K562 (cell line): ENCODE measurements at regions not wholly inside any gene's neighbourhood (a gene's known extent, or its start where the extent isn't known, plus 50 kb on each side); places are given as distances from the start of the nearest gene placed in this dataset.

Source experiments
- ATAC-seq: fragments of 200-7000 bp; cut with Tn5 transposase; 3 replicates; pipeline ENCODE4 v1.9.1; 2020; ENCODE audit warnings: moderate library complexity
- BruUV-seq: library from RNA; stranded (reverse); fragments of 400-500 nt; replicated peaks from 2 replicates; lab custom pipeline; 2021; lab: Mats Ljungman, UMichigan
- CTCF ChIA-PET: fragments of 300-600 bp; formaldehyde crosslinking; extraction: SDS; loops from one replicate; lab custom pipeline; 2021; ENCODE audit warnings: low intra/inter-chr PET ratio; lab: Yijun Ruan, JAX
- POLR2A ChIA-PET: fragments of 300-600, 350-650 bp; sonication (Branson Sonifier 250); formaldehyde crosslinking; extraction: SDS; loops from one replicate; lab custom pipeline; 2021; ENCODE audit warnings: antibody characterized with exemption, inconsistent platforms; lab: Yijun Ruan, JAX
- DNase-seq, 4 experiments: peaks; one replicate each; pipeline versions ENCODE4 v3.0.0 to v3.0.0-alpha.2; 2011 to 2018; ENCODE audit warnings: low spot score in 3 of 4, mixed read lengths in 3 of 4; ENCODE audit errors: extremely low read depth in 1 of 4
- FAIRE-seq: peaks from 2 replicates; lab custom pipeline; 2011; peaks lifted over from hg19 to GRCh38; lab: Jason Lieb, UNC
- H2AFZ ChIP-seq: 2 replicates; pipeline ENCODE4 v1.6.0; 2011; ENCODE audit warnings: low read depth, low read length, control low read depth, inconsistent platforms
- H3K27ac ChIP-seq: fragments of 200-600 bp; 3 replicates; pipeline ENCODE4 v1.8.0; 2011; ENCODE audit warnings: low read depth, mild to moderate bottlenecking, control low read depth, inconsistent platforms, low read length, moderate library complexity, mixed read lengths; ENCODE audit errors: extremely low read depth
- H3K27me3 ChIP-seq, 2 experiments: fragments of 300-600 bp in 1 of 2; 2 replicates in 1 of 2; 3 replicates in 1 of 2; pipeline versions ENCODE4 v1.6.0 to v1.8.0; 2011; ENCODE audit warnings: inconsistent platforms in 2 of 2, low read length in 2 of 2, mild to moderate bottlenecking in 1 of 2, mixed read lengths in 1 of 2, moderate library complexity in 1 of 2; ENCODE audit not compliant: control insufficient read depth in 2 of 2, insufficient read depth in 2 of 2
- H3K36me3 ChIP-seq: fragments of 300-600 bp; 3 replicates; pipeline ENCODE4 v1.8.0; 2011; ENCODE audit warnings: mild to moderate bottlenecking, low read length, inconsistent platforms; ENCODE audit not compliant: control insufficient read depth, insufficient read depth
- H3K4me1 ChIP-seq, 2 experiments: fragments of 200-600 bp in 1 of 2; replicated peaks in 1 of 2; 2 replicates in 1 of 2; 3 replicates in 1 of 2; pipeline versions ENCODE4 v1.5.1 to v1.8.0; 2011; ENCODE audit warnings: inconsistent platforms in 2 of 2, low read length in 2 of 2, mild to moderate bottlenecking in 1 of 2, mixed read lengths in 1 of 2, moderate library complexity in 1 of 2; ENCODE audit not compliant: control insufficient read depth in 2 of 2, insufficient read depth in 2 of 2
- H3K4me2 ChIP-seq: 2 replicates; pipeline ENCODE4 v1.6.1; 2011; ENCODE audit warnings: low read length, control low read depth, inconsistent platforms, mixed read lengths; ENCODE audit not compliant: insufficient read depth
- H3K4me3 ChIP-seq: fragments of 200-600 bp; sonication (generic), shearing (Covaris generic); 2 replicates; pipeline ENCODE4 v1.5.1; 2016; ENCODE audit warnings: control low read depth, inconsistent platforms
- H3K79me2 ChIP-seq: fragments of 200-600 bp; 3 replicates; pipeline ENCODE4 v1.8.0; 2011; ENCODE audit warnings: low read length, inconsistent platforms; ENCODE audit not compliant: control insufficient read depth, insufficient read depth
- H3K9ac ChIP-seq, 2 experiments: 2 replicates each; pipeline versions ENCODE4 v1.6.0 to v1.6.1; 2011; ENCODE audit warnings: low read depth in 2 of 2, low read length in 2 of 2, control low read depth in 1 of 2, inconsistent platforms in 1 of 2, mild to moderate bottlenecking in 1 of 2, mixed read lengths in 1 of 2; ENCODE audit not compliant: insufficient read depth in 1 of 2
- H3K9me1 ChIP-seq: one replicate; pipeline ENCODE4 v1.6.0; 2011; ENCODE audit warnings: inconsistent platforms, mild to moderate bottlenecking, low read length, moderate library complexity; ENCODE audit not compliant: control insufficient read depth, insufficient read depth
- H3K9me3 ChIP-seq: replicated peaks from 2 replicates; pipeline ENCODE4 v1.5.1; 2011; ENCODE audit warnings: low read depth, low read length, inconsistent platforms; ENCODE audit not compliant: control insufficient read depth, insufficient read depth
- H4K20me1 ChIP-seq: replicated peaks from 2 replicates; pipeline ENCODE4 v1.6.1; 2011; ENCODE audit warnings: low read length, inconsistent platforms, mixed read lengths; ENCODE audit not compliant: control insufficient read depth, insufficient read depth
- BCL6 ChIP-seq: fragments of 250-450 bp; sonication (Bioruptor Pico); IDR thresholded peaks from 2 replicates; pipeline ENCODE4 v1.4.0; 2020
- BRF1 ChIP-seq: IDR thresholded peaks from 3 replicates; pipeline ENCODE4 v1.6.1; 2011; ENCODE audit warnings: borderline replicate concordance, mild to moderate bottlenecking; ENCODE audit not compliant: insufficient read length; ENCODE audit errors: extremely low read depth
- ELF4 ChIP-seq: fragments of 450-650 bp; formaldehyde crosslinking; IDR thresholded peaks from 2 replicates; pipeline ENCODE4 v1.4.0; 2022; ENCODE audit warnings: missing genetic modification characterization
- ETV5 ChIP-seq: sonication (generic); formaldehyde crosslinking; IDR thresholded peaks from 2 replicates; pipeline ENCODE4 v1.4.0; 2020; ENCODE audit warnings: low read depth, mild to moderate bottlenecking, missing genetic modification reagents
- KHSRP ChIP-seq: fragments of 450-650 bp; IDR thresholded peaks from 2 replicates; pipeline ENCODE4 v1.6.1; 2017
- MBD2 ChIP-seq: sonication (generic); IDR thresholded peaks from 2 replicates; pipeline ENCODE4 v1.6.1; 2016; ENCODE audit warnings: low read depth, borderline replicate concordance
- MTA2 ChIP-seq: fragments of 450-650 bp; IDR thresholded peaks from 2 replicates; pipeline ENCODE4 v1.6.1; 2016; ENCODE audit warnings: low read depth
- MTF1 ChIP-seq: fragments of 250-450 bp; sonication (Bioruptor Pico); IDR thresholded peaks from 2 replicates; pipeline ENCODE4 v1.9.0; 2021; ENCODE audit warnings: moderate library complexity, mild to moderate bottlenecking, inconsistent platforms, borderline replicate concordance
- NR2C1 ChIP-seq, 2 experiments: fragments of 450-650 bp; IDR thresholded peaks; 2 replicates each; pipeline ENCODE4 v1.6.1; 2017; ENCODE audit warnings: mild to moderate bottlenecking in 2 of 2, antibody characterized with exemption in 1 of 2, inconsistent platforms in 1 of 2, missing compliant biosample characterization in 1 of 2, missing genetic modification characterization in 1 of 2
- NUFIP1 ChIP-seq: fragments of 450-650 bp; IDR thresholded peaks from 2 replicates; pipeline ENCODE4 v1.6.1; 2018; ENCODE audit not compliant: partially characterized antibody
- SLC30A9 ChIP-seq: fragments of 250-450 bp; sonication (Bioruptor Pico); IDR thresholded peaks from 2 replicates; pipeline ENCODE4 v1.8.0; 2022; ENCODE audit warnings: mild to moderate bottlenecking, moderate library complexity
- SPI1 ChIP-seq: IDR thresholded peaks from 2 replicates; pipeline ENCODE4 v1.6.1; 2011; ENCODE audit warnings: low read depth, low read length, control low read depth, borderline replicate concordance
- SREBF2 ChIP-seq: sonication (generic); formaldehyde crosslinking; IDR thresholded peaks from 2 replicates; pipeline ENCODE4 v1.4.0; 2020; ENCODE audit warnings: mild to moderate bottlenecking, missing genetic modification reagents
- SUPT5H ChIP-seq: fragments of 450-650 bp; IDR thresholded peaks from 2 replicates; pipeline ENCODE4 v1.6.1; 2016
- TAL1 ChIP-seq: fragments of 450-650 bp; IDR thresholded peaks from 2 replicates; pipeline ENCODE4 v1.6.1; 2016; ENCODE audit warnings: mild to moderate bottlenecking
- TCF3 ChIP-seq: sonication (generic); formaldehyde crosslinking; IDR thresholded peaks from 2 replicates; pipeline ENCODE4 v1.4.0; 2020; ENCODE audit warnings: mild to moderate bottlenecking, missing genetic modification reagents
- TCF7L2 ChIP-seq: fragments of 150-350 bp; IDR thresholded peaks from 2 replicates; pipeline ENCODE4 v1.6.1; 2016; ENCODE audit warnings: low read depth, mild to moderate bottlenecking, low read length, moderate library complexity
- WGBS: fragments of 100-300 bp; shearing (Covaris generic); methylation state at CpG from one replicate; pipeline ENCODE4 v1.1.6; 2016; ENCODE audit warnings: low coverage, mixed read lengths; ENCODE audit not compliant: insufficient coverage; ENCODE audit errors: missing lambda C conversion rate; 5-methylcytosine and 5-hydroxymethylcytosine counted together
- in situ Hi-C: fragments of 300-500 bp; cut with MboI; formaldehyde crosslinking; loops from 4 replicates; pipeline ENCODE4 v1.15.0; 2018; ENCODE audit warnings: inconsistent platforms, mixed read lengths
- intact Hi-C: fragments of 100-400 bp; cut with micrococcal nuclease; formaldehyde crosslinking; loops from 2 replicates; pipeline ENCODE4 v1.14.2; 2022
- TF ChIP-seq, protein P1 (sequence below): fragments of 450-650 bp; conservative IDR thresholded peaks from 2 replicates; pipeline ENCODE4 v1.6.1; 2016; ENCODE audit warnings: missing genetic modification characterization, low read depth, mild to moderate bottlenecking, missing compliant biosample characterization, moderate library complexity
- TF ChIP-seq, protein P2 (sequence below): sonication (generic); formaldehyde crosslinking; IDR thresholded peaks from 2 replicates; pipeline ENCODE4 v1.8.0; 2022; ENCODE audit warnings: mild to moderate bottlenecking, missing genetic modification reagents
- TF ChIP-seq, protein P3 (sequence below): fragments of 450-650 bp; IDR thresholded peaks from 2 replicates; pipeline ENCODE4 v1.6.1; 2016; ENCODE audit warnings: borderline replicate concordance

DNA sequence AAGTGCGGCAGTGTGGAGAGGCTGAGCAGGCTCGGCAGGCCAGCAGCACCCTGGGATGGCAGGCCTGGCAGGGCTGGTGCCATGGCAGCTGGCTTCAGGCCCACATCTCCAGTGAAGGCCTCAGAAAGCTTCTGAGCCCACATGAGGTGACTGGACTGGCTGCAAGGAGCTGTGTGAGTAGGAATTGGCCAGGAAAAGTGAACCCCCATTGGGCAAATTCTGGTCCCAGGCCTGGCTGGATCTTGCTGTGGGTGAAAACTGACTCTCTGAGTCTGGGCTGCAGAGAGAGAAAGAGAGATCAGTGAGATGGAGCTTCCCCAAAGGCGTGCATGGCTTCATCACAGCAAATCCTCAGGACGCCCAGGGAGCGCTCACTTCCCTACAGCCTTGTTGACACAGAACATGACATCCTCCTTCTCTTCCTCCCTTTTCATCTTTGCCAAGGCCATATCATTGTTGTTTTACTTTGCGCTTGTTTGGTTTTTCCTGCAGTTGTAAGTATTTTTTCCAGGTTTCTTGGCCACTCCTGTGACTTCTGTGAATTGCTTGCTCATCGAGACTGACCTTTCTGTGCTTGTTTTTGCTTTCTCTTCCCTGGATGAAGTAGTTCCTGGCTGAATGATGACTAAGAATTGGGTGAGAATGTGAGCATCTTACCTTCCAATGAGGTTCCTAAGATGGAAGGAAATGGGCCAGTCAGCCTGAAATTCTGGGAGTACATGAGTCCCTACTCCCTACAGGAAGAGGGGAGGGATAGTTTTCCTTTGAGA is 299.1 kb downstream of the TLE3 start (continued):
- TF ChIP-seq MBD2 (no peak), BRF1 (no peak), SUPT5H (no peak), KHSRP (no peak), NUFIP1 (no peak), TAL1 (no peak), ELF4 (CRISPR knock-in tag) (no peak), NR2C1 (IDR thresholded peaks at IDR 0.05) (no peak), NR2C1 (tag; IDR thresholded peaks at IDR 0.05) (no peak), SREBF2 (no peak)
- TF ChIP-seq, protein P1, sequence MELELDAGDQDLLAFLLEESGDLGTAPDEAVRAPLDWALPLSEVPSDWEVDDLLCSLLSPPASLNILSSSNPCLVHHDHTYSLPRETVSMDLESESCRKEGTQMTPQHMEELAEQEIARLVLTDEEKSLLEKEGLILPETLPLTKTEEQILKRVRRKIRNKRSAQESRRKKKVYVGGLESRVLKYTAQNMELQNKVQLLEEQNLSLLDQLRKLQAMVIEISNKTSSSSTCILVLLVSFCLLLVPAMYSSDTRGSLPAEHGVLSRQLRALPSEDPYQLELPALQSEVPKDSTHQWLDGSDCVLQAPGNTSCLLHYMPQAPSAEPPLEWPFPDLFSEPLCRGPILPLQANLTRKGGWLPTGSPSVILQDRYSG (tag), result no peak

DNA sequence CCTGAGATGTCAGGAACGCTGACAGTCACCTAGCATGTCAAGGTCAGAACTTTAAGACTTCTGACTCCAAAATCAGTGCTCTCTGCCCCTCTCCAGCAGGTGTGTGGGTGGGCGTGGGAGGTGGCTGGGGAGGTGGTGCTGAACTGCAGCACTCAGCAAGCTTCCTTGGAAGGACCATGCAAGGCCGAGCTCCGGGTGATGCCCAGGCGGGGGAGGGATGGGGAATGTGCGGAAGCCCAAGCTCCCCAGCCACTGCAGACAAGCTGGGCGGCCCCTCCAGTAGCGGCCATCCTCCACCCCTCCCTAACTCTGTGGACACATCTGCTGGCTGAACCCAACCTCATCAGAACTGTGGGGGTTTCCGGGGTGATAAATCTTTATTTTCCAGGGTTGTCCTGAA is 296.6 kb downstream of the TLE3 start:
- no TSS peak for BruUV-seq
- H3K27ac ChIP-seq, result no peak overlapping the region
- H3K4me1 ChIP-seq, result no peaks in the 10 kb centered on the region
- no peak overlapping the region for H3K9ac ChIP-seq
- 0% methylated on average over 5 of the region's 9 CpGs for WGBS
- no peaks in the 10 kb centered on the region for H3K9me3 ChIP-seq
- CTCF ChIA-PET, result no interaction called here
- no peaks in the 10 kb centered on the region for H3K9me1 ChIP-seq
- no peaks in the 10 kb centered on the region for H3K36me3 ChIP-seq
- no peak for DNase-seq
- no peak overlapping the region for H3K4me2 ChIP-seq
- POLR2A ChIA-PET, result interaction anchor here (0.6 to 0.7 kb wide), 2 partner anchors 15 to 20 kb away, joined by 3 read pairs; no protein-coding TSS in a partner anchor
- H2AFZ ChIP-seq, result no peak overlapping the region
- H3K27me3 ChIP-seq, result peaks cover 3 to 20% of the 10 kb centered on the region in 2 experiments; a peak in 3 of 5 replicates
- ATAC-seq, result no peak
- in situ Hi-C loops (no loop called here), intact Hi-C loops (no loop called here)
- FAIRE-seq, result no peak
- H3K4me3 ChIP-seq, result no peak overlapping the region
- H4K20me1 ChIP-seq, result peaks cover 3% of the 10 kb centered on the region; the same call in 1 of the 2 replicates
- no peaks in the 10 kb centered on the region for H3K79me2 ChIP-seq
- no peak for TF ChIP-seq SLC30A9 (CRISPR knock-in tag)
- no peak for TF ChIP-seq MTA2
- TF ChIP-seq MTF1 (CRISPR knock-in tag), result no peak
- TF ChIP-seq, protein P2, sequence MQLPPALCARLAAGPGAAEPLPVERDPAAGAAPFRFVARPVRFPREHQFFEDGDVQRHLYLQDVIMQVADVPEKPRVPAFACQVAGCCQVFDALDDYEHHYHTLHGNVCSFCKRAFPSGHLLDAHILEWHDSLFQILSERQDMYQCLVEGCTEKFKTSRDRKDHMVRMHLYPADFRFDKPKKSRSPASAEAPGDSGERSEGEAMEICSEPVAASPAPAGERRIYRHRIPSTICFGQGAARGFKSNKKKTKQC (CRISPR knock-in tag), result no peak
- TF ChIP-seq TCF3 (CRISPR knock-in tag), result no peak
- TF ChIP-seq TCF7L2, result no peak
- TF ChIP-seq, protein P3, sequence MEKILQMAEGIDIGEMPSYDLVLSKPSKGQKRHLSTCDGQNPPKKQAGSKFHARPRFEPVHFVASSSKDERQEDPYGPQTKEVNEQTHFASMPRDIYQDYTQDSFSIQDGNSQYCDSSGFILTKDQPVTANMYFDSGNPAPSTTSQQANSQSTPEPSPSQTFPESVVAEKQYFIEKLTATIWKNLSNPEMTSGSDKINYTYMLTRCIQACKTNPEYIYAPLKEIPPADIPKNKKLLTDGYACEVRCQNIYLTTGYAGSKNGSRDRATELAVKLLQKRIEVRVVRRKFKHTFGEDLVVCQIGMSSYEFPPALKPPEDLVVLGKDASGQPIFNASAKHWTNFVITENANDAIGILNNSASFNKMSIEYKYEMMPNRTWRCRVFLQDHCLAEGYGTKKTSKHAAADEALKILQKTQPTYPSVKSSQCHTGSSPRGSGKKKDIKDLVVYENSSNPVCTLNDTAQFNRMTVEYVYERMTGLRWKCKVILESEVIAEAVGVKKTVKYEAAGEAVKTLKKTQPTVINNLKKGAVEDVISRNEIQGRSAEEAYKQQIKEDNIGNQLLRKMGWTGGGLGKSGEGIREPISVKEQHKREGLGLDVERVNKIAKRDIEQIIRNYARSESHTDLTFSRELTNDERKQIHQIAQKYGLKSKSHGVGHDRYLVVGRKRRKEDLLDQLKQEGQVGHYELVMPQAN, result no peak
- TF ChIP-seq SPI1, result no peak
- TF ChIP-seq BCL6 (CRISPR knock-in tag), result no peak
- TF ChIP-seq ETV5 (CRISPR knock-in tag), result no peak
